ENCODE measurements at regions not wholly inside any gene's neighbourhood (a gene's known extent, or its start where the extent isn't known, plus 50 kb on each side); places are given as distances from the start of the nearest gene placed in this dataset.

GRCh38 chr14:61925732-61926435 is 163.7 kb downstream of the SNAPC1 start:
- no peak overlapping the region for H2AK5ac ChIP-seq (ENCODE audit: insufficient read length, low read length)
- H3K56ac ChIP-seq (ENCODE audit: insufficient read length, low read depth, low read length): no peak overlapping the region
- H3K4ac ChIP-seq (ENCODE audit: low read depth, low read length): no peak overlapping the region
- H2BK15ac ChIP-seq (ENCODE audit: low read depth, low read length): no peak overlapping the region
- H3K4me2 ChIP-seq (ENCODE audit: insufficient read depth, insufficient read length, low read length): no peak overlapping the region
- peaks cover 22% of the 10 kb centered on the region for H3K4me1 ChIP-seq (ENCODE audit: insufficient read depth, low read length)
- no peaks in the 10 kb centered on the region for H3K9me3 ChIP-seq (ENCODE audit: control insufficient read depth, low read depth, low read length)
- no peaks in the 10 kb centered on the region for H3K27me3 ChIP-seq (ENCODE audit: insufficient read depth, low read length)
- H2BK20ac ChIP-seq (ENCODE audit: low read depth, low read length, poor library complexity, severe bottlenecking): no peak overlapping the region
- no peak overlapping the region for H2AFZ ChIP-seq (ENCODE audit: low read length)
- no peak overlapping the region for H2BK120ac ChIP-seq (ENCODE audit: low read depth, low read length, poor library complexity, severe bottlenecking)
- 0 out of 2 replicates have a peak, but pooled peaks cover 1% of the 10 kb centered on the region for H3K79me2 ChIP-seq (ENCODE audit: insufficient read depth, low read length)
- no peak overlapping the region for H3K27ac ChIP-seq (ENCODE audit: insufficient read length, low read depth, low read length)
- H4K5ac ChIP-seq (ENCODE audit: insufficient read length, low read depth, low read length): no peak overlapping the region
- H4K20me1 ChIP-seq (ENCODE audit: control insufficient read depth, insufficient read depth, insufficient read length): no peaks in the 10 kb centered on the region
- Mint-ChIP-seq H3K9me3 (no peaks in the 10 kb centered on the region; a peak in 1 of 5 replicates), H3K4me3 (no peak overlapping the region), H3K27me3 (ENCODE audit: low read depth) (no peaks in the 10 kb centered on the region), H3K27ac (no peak overlapping the region), H3K4me1 (peaks cover 38 to 41% of the 10 kb centered on the region in 2 experiments), H3K36me3 (ENCODE audit: insufficient read depth in 1 of 3, low read depth in 3 of 3) (peaks cover 0 to under 1% (median 0%) of the 10 kb centered on the region in 3 experiments; a peak in 1 of 7 replicates)
- H3K23ac ChIP-seq (ENCODE audit: insufficient read length, low read depth, low read length): no peak overlapping the region
- H4K8ac ChIP-seq (replicated peaks; ENCODE audit: insufficient read length, low read depth, low read length): no peak overlapping the region
- no peak overlapping the region for H2BK12ac ChIP-seq (ENCODE audit: insufficient read length, low read depth, low read length)
- H3T11ph ChIP-seq (ENCODE audit: low read length): no peak overlapping the region
- no peak overlapping the region for H3K14ac ChIP-seq (ENCODE audit: insufficient read depth, low read length)
- TF ChIP-seq CTCF (conservative IDR thresholded peaks at IDR 0.05): no peak
- H3K18ac ChIP-seq (ENCODE audit: insufficient read length, low read depth, low read length): no peak overlapping the region
- H3K79me1 ChIP-seq (ENCODE audit: insufficient read depth, low read depth, low read length, poor library complexity, severe bottlenecking): no peaks in the 10 kb centered on the region
- no peak overlapping the region for H3K9ac ChIP-seq (ENCODE audit: extremely low read depth, insufficient read length, low read length)
- no peak overlapping the region for H2BK5ac ChIP-seq (ENCODE audit: insufficient read length, low read length)
- no peak overlapping the region for H4K91ac ChIP-seq (ENCODE audit: insufficient read length, low read depth, low read length)
- no peak for DNase-seq
- no peaks in the 10 kb centered on the region for H3K23me2 ChIP-seq (ENCODE audit: insufficient read length, low read depth, low read length, poor library complexity, severe bottlenecking)
- no CpG with 5 or more reads among the region's 1 CpG for WGBS (ENCODE audit: extremely low coverage, insufficient read length, low lambda C conversion rate)

Measured in H9 (cell line).